H9 (cell line): ENCODE measurements at regions not wholly inside any gene's neighbourhood (a gene's known extent, or its start where the extent isn't known, plus 50 kb on each side); places are given as distances from the start of the nearest gene placed in this dataset.
"Not testable (repeated sequence)": the region's sequence is repeated elsewhere in the genome, so short reads cannot be mapped to it uniquely, and the experiment has no call there.

Source experiments
- DNase-seq: peaks from one replicate; pipeline ENCODE4 v3.0.0-alpha.2; 2017
- H2AFZ ChIP-seq: one replicate; pipeline ENCODE4 v1.6.1; 2013; ENCODE audit warnings: mild to moderate bottlenecking, low read length, control low read depth, moderate library complexity
- H2AK5ac ChIP-seq: 2 replicates; pipeline ENCODE4 v1.6.1; 2013; ENCODE audit warnings: low read length, control low read depth, mixed read lengths; ENCODE audit not compliant: insufficient read length
- H2BK120ac ChIP-seq: one replicate; pipeline ENCODE4 v1.6.1; 2013; ENCODE audit warnings: low read depth, mild to moderate bottlenecking, low read length, control low read depth, inconsistent platforms; ENCODE audit not compliant: poor library complexity, severe bottlenecking
- H2BK12ac ChIP-seq: 2 replicates; pipeline ENCODE4 v1.6.1; 2013; ENCODE audit warnings: low read length, control low read depth, mixed read lengths, low read depth; ENCODE audit not compliant: insufficient read length
- H2BK15ac ChIP-seq: 2 replicates; pipeline ENCODE4 v1.6.1; 2013; ENCODE audit warnings: low read depth, low read length, control low read depth
- H2BK20ac ChIP-seq: one replicate; pipeline ENCODE4 v1.6.1; 2013; ENCODE audit warnings: low read depth, mild to moderate bottlenecking, low read length, control low read depth, inconsistent platforms; ENCODE audit not compliant: poor library complexity, severe bottlenecking
- H2BK5ac ChIP-seq: 2 replicates; pipeline ENCODE4 v1.6.1; 2013; ENCODE audit warnings: low read length, control low read depth, mixed read lengths; ENCODE audit not compliant: insufficient read length
- H3K14ac ChIP-seq: 2 replicates; pipeline ENCODE4 v1.6.1; 2013; ENCODE audit warnings: low read length, control low read depth; ENCODE audit not compliant: insufficient read depth
- H3K18ac ChIP-seq: 2 replicates; pipeline ENCODE4 v1.6.1; 2013; ENCODE audit warnings: low read depth, mild to moderate bottlenecking, mixed read lengths, low read length, control low read depth; ENCODE audit not compliant: insufficient read length
- H3K23ac ChIP-seq: 2 replicates; pipeline ENCODE4 v1.6.1; 2013; ENCODE audit warnings: low read length, control low read depth, mixed read lengths, low read depth; ENCODE audit not compliant: insufficient read length
- H3K23me2 ChIP-seq: 2 replicates; pipeline ENCODE4 v1.6.1; 2013; ENCODE audit warnings: low read depth, mild to moderate bottlenecking, mixed read lengths, low read length, control low read depth; ENCODE audit not compliant: insufficient read length, poor library complexity, severe bottlenecking
- H3K27ac ChIP-seq: 2 replicates; pipeline ENCODE4 v1.5.1; 2013; ENCODE audit warnings: low read length, control low read depth, mixed read lengths, low read depth; ENCODE audit not compliant: insufficient read length
- H3K27me3 ChIP-seq: 2 replicates; pipeline ENCODE4 v1.6.1; 2013; ENCODE audit warnings: low read length, control low read depth, inconsistent platforms; ENCODE audit not compliant: insufficient read depth
- H3K4ac ChIP-seq: 2 replicates; pipeline ENCODE4 v1.6.1; 2013; ENCODE audit warnings: low read depth, mild to moderate bottlenecking, control low read depth, inconsistent platforms, low read length, moderate library complexity
- H3K4me1 ChIP-seq: 2 replicates; pipeline ENCODE4 v1.6.1; 2013; ENCODE audit warnings: low read length, control low read depth, inconsistent platforms; ENCODE audit not compliant: insufficient read depth
- H3K4me2 ChIP-seq: 2 replicates; pipeline ENCODE4 v1.6.1; 2013; ENCODE audit warnings: low read length, control low read depth, mixed read lengths; ENCODE audit not compliant: insufficient read length, insufficient read depth
- H3K56ac ChIP-seq: 2 replicates; pipeline ENCODE4 v1.6.1; 2013; ENCODE audit warnings: low read depth, mild to moderate bottlenecking, mixed read lengths, low read length, control low read depth; ENCODE audit not compliant: insufficient read length
- H3K79me1 ChIP-seq: 2 replicates; pipeline ENCODE4 v1.6.1; 2013; ENCODE audit warnings: low read depth, mild to moderate bottlenecking, moderate library complexity, low read length, control low read depth, inconsistent platforms; ENCODE audit not compliant: insufficient read depth, poor library complexity, severe bottlenecking
- H3K79me2 ChIP-seq: 2 replicates; pipeline ENCODE4 v1.6.1; 2013; ENCODE audit warnings: low read length, control low read depth, inconsistent platforms; ENCODE audit not compliant: insufficient read depth
- H3K9ac ChIP-seq: 2 replicates; pipeline ENCODE4 v1.6.1; 2013; ENCODE audit warnings: low read length, control low read depth, mixed read lengths; ENCODE audit not compliant: insufficient read length; ENCODE audit errors: extremely low read depth
- H3K9me3 ChIP-seq: one replicate; pipeline ENCODE4 v1.6.1; 2013; ENCODE audit warnings: low read depth, low read length, inconsistent platforms; ENCODE audit not compliant: control insufficient read depth
- H3T11ph ChIP-seq: one replicate; pipeline ENCODE4 v1.6.1; 2013; ENCODE audit warnings: mild to moderate bottlenecking, low read length, control low read depth, inconsistent platforms
- H4K20me1 ChIP-seq: one replicate; pipeline ENCODE4 v1.6.1; 2013; ENCODE audit not compliant: control insufficient read depth, insufficient read length, insufficient read depth
- H4K5ac ChIP-seq: 2 replicates; pipeline ENCODE4 v1.6.1; 2013; ENCODE audit warnings: low read depth, mild to moderate bottlenecking, mixed read lengths, low read length, control low read depth; ENCODE audit not compliant: insufficient read length
- H4K8ac ChIP-seq: replicated peaks from 2 replicates; pipeline ENCODE4 v1.6.1; 2013; ENCODE audit warnings: low read length, control low read depth, mixed read lengths, low read depth; ENCODE audit not compliant: insufficient read length
- H4K91ac ChIP-seq: 2 replicates; pipeline ENCODE4 v1.6.1; 2013; ENCODE audit warnings: low read depth, mild to moderate bottlenecking, moderate library complexity, mixed read lengths, low read length, control low read depth; ENCODE audit not compliant: insufficient read length
- H3K27ac Mint-ChIP-seq, 3 experiments: 2 replicates in 2 of 3; 3 replicates in 1 of 3; pipeline ENCODE4 v1.8.0; 2020 to 2021; ENCODE audit warnings: mixed read lengths in 3 of 3, mild to moderate bottlenecking in 1 of 3, moderate library complexity in 1 of 3
- H3K27me3 Mint-ChIP-seq: 2 replicates; pipeline ENCODE4 v1.8.0; 2021; ENCODE audit warnings: low read depth, mild to moderate bottlenecking, moderate library complexity, mixed read lengths
- H3K36me3 Mint-ChIP-seq, 3 experiments: 2 replicates in 2 of 3; 3 replicates in 1 of 3; pipeline ENCODE4 v1.8.0; 2020 to 2021; ENCODE audit warnings: low read depth in 3 of 3, mixed read lengths in 3 of 3; ENCODE audit not compliant: insufficient read depth in 1 of 3
- H3K4me1 Mint-ChIP-seq, 2 experiments: 2 replicates each; pipeline ENCODE4 v1.8.0; 2020; ENCODE audit warnings: mixed read lengths in 2 of 2
- H3K4me3 Mint-ChIP-seq, 2 experiments: 2 replicates in 1 of 2; 3 replicates in 1 of 2; pipeline ENCODE4 v1.8.0; 2020 to 2021; ENCODE audit warnings: mild to moderate bottlenecking in 2 of 2, mixed read lengths in 2 of 2, moderate library complexity in 1 of 2
- H3K9me3 Mint-ChIP-seq, 2 experiments: 2 replicates in 1 of 2; 3 replicates in 1 of 2; pipeline ENCODE4 v1.8.0; 2020; ENCODE audit warnings: mild to moderate bottlenecking in 2 of 2, mixed read lengths in 2 of 2, moderate library complexity in 1 of 2
- CTCF ChIP-seq: fragments of 200-600 bp; sonication (generic); conservative IDR thresholded peaks from 3 replicates; pipeline ENCODE4 v1.8.0; 2021; ENCODE audit warnings: antibody characterized with exemption, mild to moderate bottlenecking
- WGBS: extraction: QIAGEN DNeasy Blood & Tissue Kit; methylation state at CpG from one replicate; pipeline ENCODE4 v1.1.7; 2013; ENCODE audit warnings: missing lambda C conversion rate, low lambda C conversion rate, mixed read lengths; ENCODE audit not compliant: insufficient read length; ENCODE audit errors: extremely low coverage; 5-methylcytosine and 5-hydroxymethylcytosine counted together

DNA sequence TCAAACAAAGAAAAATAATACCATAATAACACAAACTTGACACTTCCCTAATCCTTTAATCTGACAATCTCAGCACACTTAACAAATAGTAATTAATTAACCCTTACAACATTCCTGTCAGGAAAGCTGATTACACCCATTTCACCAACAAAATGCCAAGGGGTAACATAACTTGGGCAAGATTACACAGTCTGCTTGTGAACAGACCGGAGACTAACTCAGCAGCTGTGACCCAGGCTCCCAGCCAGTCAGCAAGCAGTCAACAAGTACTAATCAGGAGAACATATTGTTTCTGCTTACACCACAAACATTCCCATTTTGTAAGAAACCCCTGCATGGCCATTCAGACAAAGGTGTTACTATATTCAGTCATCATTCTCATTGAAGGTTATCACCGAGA lies 592.5 kb upstream of the FLRT2 start:
- Histone ChIP-seq H3K56ac (no peak overlapping the region), H3K23me2 (no peaks in the 10 kb centered on the region), H3K4me1 (no peaks in the 10 kb centered on the region), H3K4ac (no peak overlapping the region), H3K9ac (no peak overlapping the region), H3K79me1 (no peaks in the 10 kb centered on the region), H2BK15ac (no peak overlapping the region), H2BK120ac (no peak overlapping the region), H2AK5ac (no peak overlapping the region), H3K27me3 (no peaks in the 10 kb centered on the region), H2AFZ (no peak overlapping the region), H3K23ac (no peak overlapping the region), H4K8ac (no peak overlapping the region), H3T11ph (no peak overlapping the region), H3K4me2 (no peak overlapping the region), H3K27ac (no peak overlapping the region), H2BK20ac (no peak overlapping the region), H3K9me3 (no peaks in the 10 kb centered on the region), H3K18ac (no peak overlapping the region), H3K79me2 (no peaks in the 10 kb centered on the region), H4K20me1 (no peaks in the 10 kb centered on the region), H2BK12ac (no peak overlapping the region), H3K14ac (no peak overlapping the region), H4K91ac (no peak overlapping the region), H2BK5ac (no peak overlapping the region), H4K5ac (no peak overlapping the region)
- no CpG with 5 or more reads among the region's 2 CpGs for WGBS
- H3K27me3 Mint-ChIP-seq = no peaks in the 10 kb centered on the region
- no peak for TF ChIP-seq CTCF
- H3K27ac Mint-ChIP-seq = no peak overlapping the region
- H3K36me3 Mint-ChIP-seq = no peaks in the 10 kb centered on the region
- no peaks in the 10 kb centered on the region for H3K4me1 Mint-ChIP-seq
- DNase-seq = no peak
- H3K9me3 Mint-ChIP-seq = no peaks in the 10 kb centered on the region
- H3K4me3 Mint-ChIP-seq = no peak overlapping the region

- H3K79me2 ChIP-seq, H3K27ac Mint-ChIP-seq, H4K20me1 ChIP-seq, H3K56ac ChIP-seq, DNase-seq, H3K9me3 Mint-ChIP-seq, H3K4me1 ChIP-seq, H2BK120ac ChIP-seq, H3K79me1 ChIP-seq, H2BK20ac ChIP-seq, H3K4ac ChIP-seq, H2AFZ ChIP-seq, H4K8ac ChIP-seq, H3T11ph ChIP-seq, H2AK5ac ChIP-seq, H2BK15ac ChIP-seq, H3K4me2 ChIP-seq, H3K4me1 Mint-ChIP-seq, H2BK5ac ChIP-seq, H4K91ac ChIP-seq, H3K23ac ChIP-seq, H3K36me3 Mint-ChIP-seq, H3K27me3 Mint-ChIP-seq, H3K18ac ChIP-seq, H3K27ac ChIP-seq, H3K23me2 ChIP-seq, H4K5ac ChIP-seq, H3K9ac ChIP-seq, H3K27me3 ChIP-seq, H3K14ac ChIP-seq, H3K9me3 ChIP-seq, H2BK12ac ChIP-seq, H3K4me3 Mint-ChIP-seq: not testable (repeated sequence)
- no CpG with 5 or more reads among the region's 6 CpGs for WGBS
These were observed 585.0 kb upstream of the FLRT2 start for GRCh38 chr14:84944901-84945300.
